OCI-LY3 (cell line): ENCODE measurements at regions not wholly inside any gene's neighbourhood (a gene's known extent, or its start where the extent isn't known, plus 50 kb on each side); places are given as distances from the start of the nearest gene placed in this dataset.

Experiments
- H2AFZ ChIP-seq: fragments of 200-600, 300-600 bp; shearing (Covaris generic); 2 replicates; pipeline ENCODE4 v1.6.0; 2014; ENCODE audit warnings: antibody characterized with exemption, low read depth, low read length
- H3K27ac ChIP-seq: fragments of 200-600, 300-600 bp; sonication (generic); 2 replicates; pipeline ENCODE4 v1.5.1; 2014; ENCODE audit warnings: mild to moderate bottlenecking, low read length, moderate library complexity, mixed read lengths
- H3K27me3 ChIP-seq: fragments of 200-600, 300-600 bp; sonication (generic); 2 replicates; pipeline ENCODE4 v1.6.1; 2014; ENCODE audit warnings: low read depth, low read length, mixed read lengths
- H3K36me3 ChIP-seq: fragments of 200-600, 300-600 bp; sonication (generic); replicated peaks from 2 replicates; pipeline ENCODE3; 2014; ENCODE audit warnings: low read depth, low read length, mixed read lengths
- H3K4me1 ChIP-seq: fragments of 300-600, 200-600 bp; sonication (generic); 2 replicates; pipeline ENCODE4 v1.6.1; 2014; ENCODE audit warnings: low read length, mixed read lengths
- H3K4me2 ChIP-seq: fragments of 200-600, 300-600 bp; sonication (generic); 2 replicates; pipeline ENCODE4 v1.6.1; 2014; ENCODE audit warnings: low read length, mixed read lengths
- H3K4me3 ChIP-seq: fragments of 300-600, 200-600 bp; sonication (generic); 2 replicates; pipeline ENCODE4 v1.5.1; 2014; ENCODE audit warnings: antibody characterized with exemption, mild to moderate bottlenecking, low read length, moderate library complexity
- H3K79me2 ChIP-seq: fragments of 300-600, 200-600 bp; shearing (Covaris generic); 2 replicates; pipeline ENCODE4 v1.6.1; 2014; ENCODE audit warnings: mild to moderate bottlenecking, low read length, mixed read lengths
- H3K9ac ChIP-seq: fragments of 300-600, 200-600 bp; shearing (Covaris generic); 2 replicates; pipeline ENCODE4 v1.6.0; 2014; ENCODE audit warnings: mild to moderate bottlenecking, low read length, moderate library complexity
- H3K9me3 ChIP-seq: fragments of 200-600, 300-600 bp; shearing (Covaris generic); 2 replicates; pipeline ENCODE4 v1.6.1; 2014; ENCODE audit warnings: low read length, mixed read lengths; ENCODE audit not compliant: insufficient read depth
- H4K20me1 ChIP-seq: fragments of 200-600, 300-600 bp; sonication (generic); 2 replicates; pipeline ENCODE4 v1.6.1; 2016; ENCODE audit warnings: low read length, mixed read lengths; ENCODE audit not compliant: insufficient read depth
- CTCF ChIP-seq: fragments of 200-600, 300-600 bp; sonication (generic); IDR thresholded peaks from 2 replicates; pipeline ENCODE4 v1.5.1; 2014; ENCODE audit warnings: antibody characterized with exemption, low read length, low read depth
- EZH2phosphoT487 ChIP-seq: fragments of 200-600 bp; shearing (Covaris generic); IDR thresholded peaks from 2 replicates; pipeline ENCODE4 v1.6.1; 2018; ENCODE audit warnings: antibody characterized with exemption, mixed run types, low read depth

GRCh38 chr14:28576523-28576922 is 190.1 kb upstream of the FOXG1 start:
- Histone ChIP-seq H3K27ac (no peak overlapping the region), H3K4me1 (no peaks in the 10 kb centered on the region), H3K79me2 (no peaks in the 10 kb centered on the region), H3K27me3 (no peaks in the 10 kb centered on the region), H3K36me3 (no peaks in the 10 kb centered on the region), H2AFZ (no peak overlapping the region), H3K9ac (no peak overlapping the region), H3K4me3 (no peak overlapping the region), H3K9me3 (no peaks in the 10 kb centered on the region), H4K20me1 (no peaks in the 10 kb centered on the region), H3K4me2 (no peak overlapping the region)
- no peak for TF ChIP-seq CTCF
- TF ChIP-seq EZH2phosphoT487, result no peak

DNA sequence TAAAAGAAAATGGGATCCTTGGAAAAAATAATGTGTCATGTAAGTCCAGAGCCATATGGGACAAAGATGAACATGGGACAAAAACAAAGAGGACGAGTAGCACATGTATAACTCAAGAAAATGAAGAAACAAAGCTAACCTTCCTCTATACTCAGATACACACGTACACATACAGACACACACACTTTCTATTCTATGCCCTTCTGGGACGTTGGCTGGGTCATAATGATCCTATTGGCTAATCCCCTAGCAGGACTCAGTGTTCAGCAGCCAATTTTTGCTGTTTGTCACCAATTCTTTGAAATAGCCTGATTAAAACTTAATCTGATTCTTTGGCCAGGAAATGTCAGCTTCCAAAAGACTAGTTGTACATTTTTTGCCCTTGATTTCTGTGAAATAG is 189.4 kb upstream of the FOXG1 start:
- Histone ChIP-seq H3K9ac (no peak overlapping the region), H3K9me3 (no peaks in the 10 kb centered on the region), H3K27me3 (no peaks in the 10 kb centered on the region), H4K20me1 (no peaks in the 10 kb centered on the region), H3K79me2 (no peaks in the 10 kb centered on the region), H3K4me3 (no peak overlapping the region), H3K27ac (no peak overlapping the region), H2AFZ (no peak overlapping the region), H3K4me2 (no peak overlapping the region), H3K36me3 (no peaks in the 10 kb centered on the region), H3K4me1 (no peaks in the 10 kb centered on the region)
- TF ChIP-seq EZH2phosphoT487 (no peak), CTCF (no peak)

GRCh38 chr14:28577711-28578131 is 188.9 kb upstream of the FOXG1 start:
- H2AFZ ChIP-seq, result no peak overlapping the region
- H3K4me2 ChIP-seq, result no peak overlapping the region
- H3K36me3 ChIP-seq, result no peaks in the 10 kb centered on the region
- H3K9ac ChIP-seq, result no peak overlapping the region
- no peaks in the 10 kb centered on the region for H3K4me1 ChIP-seq
- TF ChIP-seq CTCF (no peak), EZH2phosphoT487 (no peak)
- H3K4me3 ChIP-seq, result no peak overlapping the region
- no peaks in the 10 kb centered on the region for H3K27me3 ChIP-seq
- no peaks in the 10 kb centered on the region for H3K79me2 ChIP-seq
- no peak overlapping the region for H3K27ac ChIP-seq
- H4K20me1 ChIP-seq, result no peaks in the 10 kb centered on the region
- no peaks in the 10 kb centered on the region for H3K9me3 ChIP-seq

- Histone ChIP-seq H3K36me3 (no peaks in the 10 kb centered on the region), H3K79me2 (no peaks in the 10 kb centered on the region), H3K9me3 (no peaks in the 10 kb centered on the region), H2AFZ (no peak overlapping the region), H3K9ac (no peak overlapping the region), H3K4me1 (no peaks in the 10 kb centered on the region), H3K4me3 (no peak overlapping the region), H3K27me3 (no peaks in the 10 kb centered on the region), H4K20me1 (no peaks in the 10 kb centered on the region), H3K4me2 (no peak overlapping the region), H3K27ac (no peak overlapping the region)
- TF ChIP-seq CTCF (no peak), EZH2phosphoT487 (no peak)
Measured at GRCh38 chr14:28584951-28585350, 181.6 kb upstream of the FOXG1 start.
